22Rv1 (cell line): ENCODE measurements at regions not wholly inside any gene's neighbourhood (a gene's known extent, or its start where the extent isn't known, plus 50 kb on each side); places are given as distances from the start of the nearest gene placed in this dataset.
A peak's percentile ranks its signal among the peaks of the same experiment; 100 is the strongest.
"Not testable (repeated sequence)": the region's sequence is repeated elsewhere in the genome, so short reads cannot be mapped to it uniquely, and the experiment has no call there.

Source experiments
- H3K27ac ChIP-seq: fragments of 450-650 bp; 2 replicates; pipeline ENCODE4 v1.5.1; 2017
- ZFX ChIP-seq: fragments of 450-650 bp; IDR thresholded peaks from 2 replicates; pipeline ENCODE4 v1.6.1; 2017; ENCODE audit warnings: antibody characterized with exemption, borderline replicate concordance
- TF ChIP-seq, protein P1 (sequence below): fragments of 450-650 bp; IDR thresholded peaks from 2 replicates; pipeline ENCODE4 v1.5.1; 2017; ENCODE audit warnings: mild to moderate bottlenecking

DNA sequence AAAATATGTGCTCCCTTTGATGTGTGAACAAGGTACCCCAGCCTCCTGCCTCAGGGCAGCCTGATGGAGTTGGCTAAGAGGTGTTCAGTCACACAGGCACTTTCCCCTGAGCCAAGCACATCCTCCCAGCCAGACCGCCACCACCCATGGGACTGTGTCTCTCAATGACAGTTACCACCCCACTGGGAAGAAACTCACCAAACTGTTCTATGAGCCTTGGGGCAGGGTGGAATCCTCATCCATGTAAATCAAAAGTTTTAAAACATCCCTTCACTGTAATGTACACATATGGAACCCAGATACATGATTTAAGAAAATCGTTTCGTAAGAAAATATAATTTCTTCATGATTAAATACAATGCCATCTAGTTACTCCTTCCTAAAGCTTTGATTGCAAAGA, 138.4 kb upstream of the LSM14A start:
- no peak overlapping the region for H3K27ac ChIP-seq
- no peak for TF ChIP-seq ZFX
- TF ChIP-seq, protein P1, sequence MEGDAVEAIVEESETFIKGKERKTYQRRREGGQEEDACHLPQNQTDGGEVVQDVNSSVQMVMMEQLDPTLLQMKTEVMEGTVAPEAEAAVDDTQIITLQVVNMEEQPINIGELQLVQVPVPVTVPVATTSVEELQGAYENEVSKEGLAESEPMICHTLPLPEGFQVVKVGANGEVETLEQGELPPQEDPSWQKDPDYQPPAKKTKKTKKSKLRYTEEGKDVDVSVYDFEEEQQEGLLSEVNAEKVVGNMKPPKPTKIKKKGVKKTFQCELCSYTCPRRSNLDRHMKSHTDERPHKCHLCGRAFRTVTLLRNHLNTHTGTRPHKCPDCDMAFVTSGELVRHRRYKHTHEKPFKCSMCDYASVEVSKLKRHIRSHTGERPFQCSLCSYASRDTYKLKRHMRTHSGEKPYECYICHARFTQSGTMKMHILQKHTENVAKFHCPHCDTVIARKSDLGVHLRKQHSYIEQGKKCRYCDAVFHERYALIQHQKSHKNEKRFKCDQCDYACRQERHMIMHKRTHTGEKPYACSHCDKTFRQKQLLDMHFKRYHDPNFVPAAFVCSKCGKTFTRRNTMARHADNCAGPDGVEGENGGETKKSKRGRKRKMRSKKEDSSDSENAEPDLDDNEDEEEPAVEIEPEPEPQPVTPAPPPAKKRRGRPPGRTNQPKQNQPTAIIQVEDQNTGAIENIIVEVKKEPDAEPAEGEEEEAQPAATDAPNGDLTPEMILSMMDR, result no peak

DNA sequence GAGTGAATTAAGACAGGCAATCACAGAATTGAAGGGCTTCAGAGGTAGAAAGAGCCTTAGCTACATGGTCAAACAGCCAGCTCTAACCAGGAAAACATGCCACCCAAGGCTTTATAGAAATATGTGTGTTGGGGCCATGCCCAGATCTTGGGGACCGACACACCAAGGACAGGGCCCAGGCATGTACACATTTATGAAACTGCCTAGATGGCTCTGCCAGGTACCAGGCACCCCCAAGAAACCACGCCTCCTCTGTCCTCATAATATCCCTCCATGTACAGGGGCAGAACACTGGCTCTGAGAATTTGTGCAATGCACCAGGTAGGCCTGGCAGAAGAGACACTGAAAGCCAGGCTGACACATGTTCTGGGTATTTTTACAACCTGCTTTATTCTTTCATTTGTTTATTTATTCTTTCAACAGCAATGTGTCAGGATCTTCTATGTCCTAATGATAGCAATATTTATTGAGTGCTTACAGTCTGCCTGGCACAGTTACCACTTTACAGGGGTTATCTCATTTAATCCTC, 137.9 kb upstream of the LSM14A start:
- no peak for TF ChIP-seq ZFX
- TF ChIP-seq, protein P1, result no peak
- no peak overlapping the region for H3K27ac ChIP-seq

- H3K27ac ChIP-seq, result no peak overlapping the region
- TF ChIP-seq, protein P1, result peak; percentile 95
- no peak for TF ChIP-seq ZFX
These were observed 130.3 kb upstream of the LSM14A start for GRCh38 chr19:34041925-34042521.

- H3K27ac ChIP-seq, result no peak overlapping the region
- TF ChIP-seq, protein P1, result no peak
- TF ChIP-seq ZFX, result no peak
These were observed 128.3 kb upstream of the LSM14A start for GRCh38 chr19:34044021-34044420.

GRCh38 chr19:34049944-34050343, 122.4 kb upstream of the LSM14A start:
- TF ChIP-seq, protein P1, result no peak
- TF ChIP-seq ZFX, result no peak

DNA sequence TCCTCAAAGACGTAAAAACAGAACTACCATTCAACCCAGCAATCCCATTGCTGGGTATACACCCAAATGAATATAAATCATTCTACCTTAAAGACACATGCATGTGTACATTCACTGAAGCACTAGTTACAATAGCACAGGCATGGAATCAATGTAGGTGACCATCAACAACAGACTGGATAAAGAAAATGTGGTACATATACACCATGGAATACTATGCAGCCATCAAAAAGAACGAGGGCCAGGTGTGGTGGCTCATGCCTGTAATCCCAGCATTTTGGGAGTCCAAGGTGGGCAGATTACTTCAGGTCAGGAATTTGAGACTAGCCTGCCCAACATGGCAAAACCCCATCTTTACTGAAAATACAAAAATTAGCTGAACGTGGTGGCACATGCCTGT, 121.9 kb upstream of the LSM14A start:
- H3K27ac ChIP-seq, result not testable (repeated sequence)

More at GRCh38 chr19:34049944-34050343, 122.4 kb upstream of the LSM14A start:
- no peak overlapping the region for H3K27ac ChIP-seq

GRCh38 chr19:34051255-34051654, 121.0 kb upstream of the LSM14A start:
- TF ChIP-seq, protein P1, result no peak
- no peak for TF ChIP-seq ZFX
- no peak overlapping the region for H3K27ac ChIP-seq

DNA sequence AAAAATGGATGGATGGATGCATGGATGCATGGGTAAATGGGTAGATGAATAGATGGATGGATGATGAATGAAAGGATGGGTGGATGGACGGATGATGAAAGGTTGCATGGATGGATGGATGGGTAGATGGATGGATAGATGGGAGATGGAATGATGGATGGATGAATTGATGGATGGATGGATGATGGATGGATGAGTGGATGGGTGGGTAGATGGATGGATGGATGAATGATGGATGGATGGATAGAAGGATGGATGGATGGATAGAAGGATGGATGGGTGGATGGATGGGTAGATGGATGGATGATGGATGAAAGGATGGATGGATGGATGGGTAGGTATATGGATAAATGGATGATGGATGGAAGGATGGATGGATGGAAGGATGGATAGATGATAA, 115.1 kb upstream of the LSM14A start:
- H3K27ac ChIP-seq, result no peak overlapping the region
- no peak for TF ChIP-seq ZFX
- TF ChIP-seq, protein P1, result no peak
